Activated T-helper 1 cell treated with anti-CD3 and anti-CD28 coated beads, Interleukin-12 subunit alpha, Interleukin-12 subunit beta, Interleukin-2, Interleukin-4 antibody, amounts not matched to agents 30 ng/mL and 10 ng/mL and 1 ng/mL, durations not matched to agents 14 hours and 24 hours and 36 hours (primary cell): ENCODE measurements at regions not wholly inside any gene's neighbourhood (a gene's known extent, or its start where the extent isn't known, plus 50 kb on each side); places are given as distances from the start of the nearest gene placed in this dataset.

Experiments used
- DNase-seq: peaks from one replicate; pipeline ENCODE4 v3.0.0; 2021; ENCODE audit warnings: low spot score
- H3K27ac Mint-ChIP-seq: one replicate; pipeline ENCODE4 v1.8.0; 2021; ENCODE audit warnings: mild to moderate bottlenecking, mixed read lengths
- H3K27me3 Mint-ChIP-seq: one replicate; pipeline ENCODE4 v1.8.0; 2022; ENCODE audit warnings: mild to moderate bottlenecking, moderate library complexity, mixed read lengths; ENCODE audit not compliant: insufficient read depth
- H3K36me3 Mint-ChIP-seq: one replicate; pipeline ENCODE4 v1.8.0; 2021; ENCODE audit warnings: low read depth, mixed read lengths
- H3K4me1 Mint-ChIP-seq: one replicate; pipeline ENCODE4 v1.8.0; 2021; ENCODE audit warnings: low read depth, mixed read lengths
- H3K4me3 Mint-ChIP-seq: one replicate; pipeline ENCODE4 v1.8.0; 2021; ENCODE audit warnings: mild to moderate bottlenecking, moderate library complexity, mixed read lengths
- H3K9me3 Mint-ChIP-seq: one replicate; pipeline ENCODE4 v1.8.0; 2021; ENCODE audit warnings: mixed read lengths
- intact Hi-C: fragments of 100-400 bp; cut with micrococcal nuclease; formaldehyde crosslinking; loops from one replicate; pipeline ENCODE4 v1.15.1; 2024

GRCh38 chr1:25095635-25096200, 136.6 kb downstream of the SYF2 start:
- Mint-ChIP-seq H3K4me1 (peaks cover 75% of the 10 kb centered on the region), H3K27ac (peak overlapping the region; percentile 82), H3K36me3 (peaks cover 3% of the 10 kb centered on the region), H3K9me3 (peaks cover 4% of the 10 kb centered on the region), H3K4me3 (peak overlapping the region; percentile 73), H3K27me3 (peaks cover 10% of the 10 kb centered on the region)
- intact Hi-C loops, result no loop called here
- DNase-seq, result peak; percentile 43

- H3K36me3 Mint-ChIP-seq, result peaks cover 3% of the 10 kb centered on the region
- H3K27me3 Mint-ChIP-seq, result peaks cover 10% of the 10 kb centered on the region
- DNase-seq, result no peak
- peak overlapping the region; percentile 64 for H3K4me3 Mint-ChIP-seq
- peak overlapping the region; percentile 51 for H3K27ac Mint-ChIP-seq
- H3K9me3 Mint-ChIP-seq, result peaks cover 4% of the 10 kb centered on the region
- intact Hi-C loops, result no loop called here
- H3K4me1 Mint-ChIP-seq, result peaks cover 68% of the 10 kb centered on the region
Observed at GRCh38 chr1:25094995-25095394, 137.3 kb downstream of the SYF2 start.

- H3K4me1 Mint-ChIP-seq, result peaks cover 60% of the 10 kb centered on the region
- H3K27ac Mint-ChIP-seq, result no peak overlapping the region
- H3K9me3 Mint-ChIP-seq, result peaks cover 4% of the 10 kb centered on the region
- DNase-seq, result no peak
- no peak overlapping the region for H3K4me3 Mint-ChIP-seq
- peaks cover 3% of the 10 kb centered on the region for H3K36me3 Mint-ChIP-seq
- intact Hi-C loops, result no loop called here
- peaks cover 10% of the 10 kb centered on the region for H3K27me3 Mint-ChIP-seq
Observed at GRCh38 chr1:25094229-25094628, 138.1 kb downstream of the SYF2 start.

- peaks cover 16% of the 10 kb centered on the region for H3K27me3 Mint-ChIP-seq
- no peak for DNase-seq
- H3K36me3 Mint-ChIP-seq, result peaks cover 3% of the 10 kb centered on the region
- H3K27ac Mint-ChIP-seq, result no peak overlapping the region
- peaks cover 4% of the 10 kb centered on the region for H3K9me3 Mint-ChIP-seq
- intact Hi-C loops, result no loop called here
- peaks cover 35% of the 10 kb centered on the region for H3K4me1 Mint-ChIP-seq
- H3K4me3 Mint-ChIP-seq, result no peak overlapping the region
Observed at GRCh38 chr1:25091658-25092057, 140.6 kb downstream of the SYF2 start.

- DNase-seq, result no peak
- peaks cover 3% of the 10 kb centered on the region for H3K36me3 Mint-ChIP-seq
- peaks cover 28% of the 10 kb centered on the region for H3K4me1 Mint-ChIP-seq
- H3K4me3 Mint-ChIP-seq, result no peak overlapping the region
- intact Hi-C loops, result no loop called here
- H3K9me3 Mint-ChIP-seq, result peaks cover 4% of the 10 kb centered on the region
- H3K27me3 Mint-ChIP-seq, result peaks cover 18% of the 10 kb centered on the region
- no peak overlapping the region for H3K27ac Mint-ChIP-seq
Observed at GRCh38 chr1:25090707-25091422, 141.4 kb downstream of the SYF2 start.

- intact Hi-C loops, result no loop called here
- H3K9me3 Mint-ChIP-seq, result peaks cover 4% of the 10 kb centered on the region
- peaks cover 20% of the 10 kb centered on the region for H3K27me3 Mint-ChIP-seq
- peaks cover 17% of the 10 kb centered on the region for H3K4me1 Mint-ChIP-seq
- H3K4me3 Mint-ChIP-seq, result no peak overlapping the region
- no peak overlapping the region for H3K27ac Mint-ChIP-seq
- H3K36me3 Mint-ChIP-seq, result peaks cover 1% of the 10 kb centered on the region
- no peak for DNase-seq
Observed at GRCh38 chr1:25089772-25090171, 142.5 kb downstream of the SYF2 start.

- H3K4me1 Mint-ChIP-seq, result peaks cover 8% of the 10 kb centered on the region
- intact Hi-C loops, result no loop called here
- no peak for DNase-seq
- peaks cover 26% of the 10 kb centered on the region for H3K27me3 Mint-ChIP-seq
- no peaks in the 10 kb centered on the region for H3K36me3 Mint-ChIP-seq
- H3K4me3 Mint-ChIP-seq, result no peak overlapping the region
- no peaks in the 10 kb centered on the region for H3K9me3 Mint-ChIP-seq
- no peak overlapping the region for H3K27ac Mint-ChIP-seq
Observed at GRCh38 chr1:25088946-25089345, 143.4 kb downstream of the SYF2 start.

GRCh38 chr1:25088180-25088701, 144.1 kb downstream of the SYF2 start:
- intact Hi-C loops, result no loop called here
- H3K27me3 Mint-ChIP-seq, result peaks cover 26% of the 10 kb centered on the region

GRCh38 chr1:25086518-25087079, 145.7 kb downstream of the SYF2 start:
- DNase-seq, result no peak
- no peaks in the 10 kb centered on the region for H3K36me3 Mint-ChIP-seq
- H3K9me3 Mint-ChIP-seq, result no peaks in the 10 kb centered on the region
- H3K4me3 Mint-ChIP-seq, result no peak overlapping the region
- intact Hi-C loops, result no loop called here
- no peak overlapping the region for H3K27ac Mint-ChIP-seq
- H3K27me3 Mint-ChIP-seq, result peaks cover 26% of the 10 kb centered on the region
- H3K4me1 Mint-ChIP-seq, result peaks cover 5% of the 10 kb centered on the region

More at GRCh38 chr1:25088180-25088701, 144.1 kb downstream of the SYF2 start:
- H3K4me3 Mint-ChIP-seq, result no peak overlapping the region
- no peak overlapping the region for H3K27ac Mint-ChIP-seq
- H3K36me3 Mint-ChIP-seq, result no peaks in the 10 kb centered on the region
- H3K4me1 Mint-ChIP-seq, result peaks cover 5% of the 10 kb centered on the region
- H3K9me3 Mint-ChIP-seq, result no peaks in the 10 kb centered on the region
- DNase-seq, result no peak

GRCh38 chr1:25084407-25084806, 147.9 kb downstream of the SYF2 start:
- no peaks in the 10 kb centered on the region for H3K4me1 Mint-ChIP-seq
- intact Hi-C loops, result no loop called here
- peaks cover 4% of the 10 kb centered on the region for H3K36me3 Mint-ChIP-seq
- no peak for DNase-seq
- no peak overlapping the region for H3K4me3 Mint-ChIP-seq
- H3K27ac Mint-ChIP-seq, result no peak overlapping the region
- peaks cover 25% of the 10 kb centered on the region for H3K27me3 Mint-ChIP-seq
- no peaks in the 10 kb centered on the region for H3K9me3 Mint-ChIP-seq

GRCh38 chr1:25083481-25084345, 148.6 kb downstream of the SYF2 start:
- no peaks in the 10 kb centered on the region for H3K9me3 Mint-ChIP-seq

GRCh38 chr1:25082995-25083394, 149.3 kb downstream of the SYF2 start:
- H3K36me3 Mint-ChIP-seq, result peaks cover 4% of the 10 kb centered on the region
- no peak overlapping the region for H3K27ac Mint-ChIP-seq
- H3K4me3 Mint-ChIP-seq, result no peak overlapping the region
- DNase-seq, result no peak
- H3K27me3 Mint-ChIP-seq, result peaks cover 25% of the 10 kb centered on the region
- no peaks in the 10 kb centered on the region for H3K4me1 Mint-ChIP-seq
- intact Hi-C loops, result no loop called here
- no peaks in the 10 kb centered on the region for H3K9me3 Mint-ChIP-seq

More at GRCh38 chr1:25083481-25084345, 148.6 kb downstream of the SYF2 start:
- H3K4me1 Mint-ChIP-seq, result no peaks in the 10 kb centered on the region
- no peak for DNase-seq
- peaks cover 4% of the 10 kb centered on the region for H3K36me3 Mint-ChIP-seq
- H3K4me3 Mint-ChIP-seq, result no peak overlapping the region
- intact Hi-C loops, result no loop called here
- H3K27me3 Mint-ChIP-seq, result peaks cover 25% of the 10 kb centered on the region
- H3K27ac Mint-ChIP-seq, result no peak overlapping the region
